ENCODE measurements at regions not wholly inside any gene's neighbourhood (a gene's known extent, or its start where the extent isn't known, plus 50 kb on each side); places are given as distances from the start of the nearest gene placed in this dataset.

- DNase-seq: no peak
- Mint-ChIP-seq H3K36me3 (ENCODE audit: low read depth) (no peaks in the 10 kb centered on the region), H3K4me3 (no peak overlapping the region), H3K9me3 (no peaks in the 10 kb centered on the region), H3K27me3 (ENCODE audit: low read depth, poor library complexity) (no peaks in the 10 kb centered on the region), H3K4me1 (peaks cover 6% of the 10 kb centered on the region), H3K27ac (no peak overlapping the region)
- no peak for TF ChIP-seq CTCF (IDR thresholded peaks at IDR 0.05)
Measured at GRCh38 chr3:106687905-106688304, 689.3 kb upstream of the CCDC54 start.

GRCh38 chr3:106688464-106688863, 688.8 kb upstream of the CCDC54 start:
- Mint-ChIP-seq H3K27me3 (ENCODE audit: low read depth, poor library complexity) (no peaks in the 10 kb centered on the region), H3K4me1 (peaks cover 6% of the 10 kb centered on the region), H3K9me3 (no peaks in the 10 kb centered on the region), H3K27ac (no peak overlapping the region), H3K36me3 (ENCODE audit: low read depth) (no peaks in the 10 kb centered on the region), H3K4me3 (no peak overlapping the region)
- no peak for TF ChIP-seq CTCF (IDR thresholded peaks at IDR 0.05)
- no peak for DNase-seq

GRCh38 chr3:106691476-106691875, 685.8 kb upstream of the CCDC54 start:
- H3K4me3 Mint-ChIP-seq: no peak overlapping the region
- TF ChIP-seq CTCF (IDR thresholded peaks at IDR 0.05): no peak
- no peak overlapping the region for H3K27ac Mint-ChIP-seq
- peaks cover 6% of the 10 kb centered on the region for H3K4me1 Mint-ChIP-seq
- no peaks in the 10 kb centered on the region for H3K27me3 Mint-ChIP-seq (ENCODE audit: low read depth, poor library complexity)
- H3K36me3 Mint-ChIP-seq (ENCODE audit: low read depth): no peaks in the 10 kb centered on the region
- H3K9me3 Mint-ChIP-seq: no peaks in the 10 kb centered on the region
- DNase-seq: no peak

GRCh38 chr3:106692624-106693023, 684.6 kb upstream of the CCDC54 start:
- Mint-ChIP-seq H3K27ac (no peak overlapping the region), H3K4me1 (peaks cover 6% of the 10 kb centered on the region), H3K9me3 (no peaks in the 10 kb centered on the region), H3K4me3 (no peak overlapping the region), H3K36me3 (ENCODE audit: low read depth) (no peaks in the 10 kb centered on the region), H3K27me3 (ENCODE audit: low read depth, poor library complexity) (no peaks in the 10 kb centered on the region)
- TF ChIP-seq CTCF (IDR thresholded peaks at IDR 0.05): no peak
- no peak for DNase-seq

GRCh38 chr3:106699122-106699521, 678.1 kb upstream of the CCDC54 start:
- H3K27me3 Mint-ChIP-seq (ENCODE audit: low read depth, poor library complexity): no peaks in the 10 kb centered on the region
- no peak for TF ChIP-seq CTCF (IDR thresholded peaks at IDR 0.05)
- peaks cover 13% of the 10 kb centered on the region for H3K4me1 Mint-ChIP-seq

GRCh38 chr3:106700981-106701380, 676.3 kb upstream of the CCDC54 start:
- DNase-seq: no peak
- peaks cover 13% of the 10 kb centered on the region for H3K4me1 Mint-ChIP-seq
- H3K36me3 Mint-ChIP-seq (ENCODE audit: low read depth): no peaks in the 10 kb centered on the region
- no peak overlapping the region for H3K4me3 Mint-ChIP-seq
- no peak overlapping the region for H3K27ac Mint-ChIP-seq
- no peaks in the 10 kb centered on the region for H3K27me3 Mint-ChIP-seq (ENCODE audit: low read depth, poor library complexity)
- H3K9me3 Mint-ChIP-seq: no peaks in the 10 kb centered on the region
- TF ChIP-seq CTCF (IDR thresholded peaks at IDR 0.05): no peak

More at GRCh38 chr3:106699122-106699521, 678.1 kb upstream of the CCDC54 start:
- no peaks in the 10 kb centered on the region for H3K9me3 Mint-ChIP-seq
- no peak for DNase-seq
- H3K27ac Mint-ChIP-seq: no peak overlapping the region
- H3K36me3 Mint-ChIP-seq (ENCODE audit: low read depth): no peaks in the 10 kb centered on the region
- no peak overlapping the region for H3K4me3 Mint-ChIP-seq
